ENCODE measurements at regions not wholly inside any gene's neighbourhood (a gene's known extent, or its start where the extent isn't known, plus 50 kb on each side); places are given as distances from the start of the nearest gene placed in this dataset.
"Not testable (repeated sequence)": the region's sequence is repeated elsewhere in the genome, so short reads cannot be mapped to it uniquely, and the experiment has no call there.

DNA sequence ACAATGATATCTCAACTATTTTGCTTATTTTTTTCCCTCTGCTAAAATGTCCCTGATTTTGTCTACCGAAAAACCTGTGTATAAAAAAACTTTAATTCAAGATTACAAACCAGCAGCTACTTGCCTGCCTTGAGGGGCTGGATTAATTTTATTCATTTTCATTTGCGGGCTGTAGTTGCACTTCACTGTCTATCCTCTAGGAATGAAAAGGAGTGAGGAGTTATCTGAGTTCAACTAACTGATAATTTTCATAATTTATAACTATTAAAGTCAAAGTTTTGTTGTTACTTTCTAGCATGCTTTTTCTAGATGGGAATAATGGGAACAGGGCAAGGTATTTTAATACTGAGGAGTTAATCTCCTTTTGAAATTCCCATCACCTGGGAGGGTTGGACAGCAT, 50.3 kb upstream of the AGTPBP1 start:
- in situ Hi-C loops (cut with HindIII; ENCODE audit: low sequenced_read_pairs); DNase-seq (ENCODE audit: low read depth, low spot score); H3K4me3 ChIP-seq (ENCODE audit: low read depth, low read length): not testable (repeated sequence)

DNA sequence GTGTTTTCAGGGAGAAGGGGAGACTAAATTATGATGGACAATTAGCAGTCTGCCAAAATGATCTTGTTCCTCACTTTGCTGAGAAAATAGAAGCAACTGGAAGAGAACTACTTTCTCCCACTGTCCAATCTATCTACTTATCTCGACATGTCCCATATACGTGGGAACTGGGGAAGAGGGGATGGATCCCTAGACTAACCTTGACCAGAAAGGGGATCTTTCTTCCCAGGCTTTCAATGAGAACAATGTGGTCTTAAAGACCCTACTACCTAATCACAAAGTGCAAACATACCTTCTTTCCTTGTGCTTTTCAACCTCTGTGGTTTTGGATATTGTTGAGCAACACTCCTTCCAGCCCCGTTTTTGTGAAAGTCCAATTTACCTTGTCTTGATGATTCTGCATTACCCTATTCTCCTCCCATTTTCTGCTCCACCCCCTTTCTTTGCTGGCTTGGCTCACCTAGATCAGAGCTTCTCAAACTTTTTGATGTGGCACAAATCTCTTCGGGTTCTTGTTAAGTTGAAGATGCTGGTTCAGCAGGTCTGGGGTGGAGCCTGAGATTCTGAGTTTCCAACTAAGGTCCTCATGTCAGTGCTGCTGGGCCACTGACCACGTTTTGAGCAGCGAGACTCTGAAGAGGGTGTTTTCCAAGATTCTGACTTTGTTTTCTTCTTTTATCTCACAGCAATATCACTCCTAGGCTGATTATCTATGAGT, 61.4 kb upstream of the AGTPBP1 start:
- DNase-seq (ENCODE audit: low read depth, low spot score); H3K4me3 ChIP-seq (ENCODE audit: low read depth, low read length); in situ Hi-C loops (cut with HindIII; ENCODE audit: low sequenced_read_pairs): not testable (repeated sequence)

GRCh38 chr9:85804847-85805133, 63.0 kb upstream of the AGTPBP1 start:
- in situ Hi-C loops (cut with HindIII; ENCODE audit: low sequenced_read_pairs); DNase-seq (ENCODE audit: low read depth, low spot score): not testable (repeated sequence)
- H3K4me3 ChIP-seq (ENCODE audit: low read depth, low read length) = peak overlapping the region; percentile 55

DNA sequence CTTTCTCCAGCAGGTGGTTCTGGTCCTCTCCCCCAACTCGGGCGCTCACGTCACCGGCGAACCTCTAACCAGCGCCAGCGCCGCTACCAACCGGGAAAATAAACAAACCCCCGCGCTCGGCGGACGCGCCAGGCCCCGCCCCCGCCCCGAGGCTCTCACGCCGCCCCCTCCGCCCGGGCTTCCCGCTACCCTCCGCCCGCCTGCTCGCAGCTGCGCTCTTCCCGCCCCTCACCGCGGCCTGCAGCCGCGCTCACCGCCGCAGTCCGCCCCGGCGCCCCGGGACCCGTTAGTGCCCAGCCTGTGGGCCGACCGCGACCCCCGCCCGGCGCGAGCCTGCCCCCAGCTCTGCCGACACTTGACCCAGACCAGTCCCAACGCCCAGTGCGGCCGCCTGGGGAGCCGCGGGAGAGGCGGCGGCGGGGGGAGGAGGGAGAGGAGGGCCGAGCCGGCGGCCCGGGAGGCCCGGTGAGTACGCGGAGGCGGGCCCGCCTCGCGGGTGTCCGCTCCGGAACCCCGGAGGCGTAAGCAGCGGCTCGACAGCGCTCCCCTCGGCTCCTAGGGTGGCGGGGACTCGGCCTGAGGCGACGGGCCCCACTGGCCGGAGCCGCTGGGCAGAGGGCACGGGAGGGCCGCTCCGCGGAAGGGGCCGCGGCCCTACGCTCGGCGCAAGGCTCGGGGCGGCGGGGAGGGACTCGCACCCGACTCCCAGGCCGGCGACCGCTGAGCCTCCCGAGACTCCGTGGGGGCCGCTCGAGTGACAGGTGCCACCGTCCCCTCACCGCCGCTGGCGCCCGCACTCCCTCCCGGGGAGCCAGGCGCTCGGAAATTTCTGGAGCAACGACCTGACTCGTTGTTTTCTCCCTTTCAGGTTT, 63.6 kb upstream of the AGTPBP1 start:
- H3K4me3 ChIP-seq (ENCODE audit: low read depth, low read length) = peak overlapping the region; percentile 55
- in situ Hi-C loops (cut with HindIII; ENCODE audit: low sequenced_read_pairs) = not testable (repeated sequence)
- DNase-seq (ENCODE audit: low read depth, low spot score) = peak; percentile 63

DNA sequence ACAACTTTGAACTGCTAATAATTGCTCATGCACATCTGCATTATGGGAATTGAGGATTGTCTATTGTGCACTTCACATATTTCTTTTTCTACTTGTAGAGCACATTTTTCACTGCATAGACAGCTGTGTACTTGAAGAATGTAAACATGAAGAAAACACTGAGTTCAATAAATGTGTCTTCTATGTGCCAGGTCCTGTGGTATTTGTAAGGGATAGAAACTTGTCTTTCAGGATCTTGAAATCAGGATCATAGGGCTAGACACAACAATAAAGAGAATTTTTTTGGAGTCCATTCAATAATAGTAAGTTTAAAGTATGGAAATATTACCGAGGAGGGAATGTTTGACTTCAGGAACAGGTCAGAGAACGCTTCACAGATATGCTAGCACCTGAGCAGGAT, 66.6 kb upstream of the AGTPBP1 start:
- DNase-seq (ENCODE audit: low read depth, low spot score); in situ Hi-C loops (cut with HindIII; ENCODE audit: low sequenced_read_pairs); H3K4me3 ChIP-seq (ENCODE audit: low read depth, low read length): not testable (repeated sequence)

- in situ Hi-C loops (cut with HindIII; ENCODE audit: low sequenced_read_pairs); DNase-seq (ENCODE audit: low read depth, low spot score); H3K4me3 ChIP-seq (ENCODE audit: low read depth, low read length): not testable (repeated sequence)
Measured at GRCh38 chr9:85813388-85813787, 71.6 kb upstream of the AGTPBP1 start.

DNA sequence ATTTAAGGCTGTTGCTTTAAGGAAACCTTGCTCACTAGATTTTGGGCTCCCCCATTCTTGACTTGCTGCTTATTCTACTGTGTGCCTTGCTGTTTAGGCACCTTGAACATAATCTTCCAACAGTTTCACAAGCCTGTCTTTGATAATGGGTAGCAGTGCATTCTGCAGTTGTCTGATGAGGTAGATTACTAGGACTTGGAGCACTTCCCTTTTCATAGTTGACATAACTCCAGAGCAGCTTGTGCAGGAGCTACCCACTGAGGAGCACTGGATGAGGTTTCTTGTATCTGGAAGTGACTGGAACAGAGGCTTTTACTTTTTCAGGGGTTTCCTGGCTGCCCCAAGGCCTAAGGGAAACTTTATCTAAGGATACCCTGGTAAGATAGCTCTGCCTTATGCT, 73.0 kb upstream of the AGTPBP1 start:
- in situ Hi-C loops (cut with HindIII; ENCODE audit: low sequenced_read_pairs); DNase-seq (ENCODE audit: low read depth, low spot score); H3K4me3 ChIP-seq (ENCODE audit: low read depth, low read length): not testable (repeated sequence)

GRCh38 chr9:85818971-85819370, 77.2 kb upstream of the AGTPBP1 start:
- peak; percentile 29 for DNase-seq (ENCODE audit: low read depth, low spot score)
- peak; percentile 27 for TF ChIP-seq CTCF (IDR thresholded peaks at IDR 0.05; ENCODE audit: low read depth, low read length)
- in situ Hi-C loops (cut with HindIII; ENCODE audit: low sequenced_read_pairs); H3K4me3 ChIP-seq (ENCODE audit: low read depth, low read length): not testable (repeated sequence)

DNA sequence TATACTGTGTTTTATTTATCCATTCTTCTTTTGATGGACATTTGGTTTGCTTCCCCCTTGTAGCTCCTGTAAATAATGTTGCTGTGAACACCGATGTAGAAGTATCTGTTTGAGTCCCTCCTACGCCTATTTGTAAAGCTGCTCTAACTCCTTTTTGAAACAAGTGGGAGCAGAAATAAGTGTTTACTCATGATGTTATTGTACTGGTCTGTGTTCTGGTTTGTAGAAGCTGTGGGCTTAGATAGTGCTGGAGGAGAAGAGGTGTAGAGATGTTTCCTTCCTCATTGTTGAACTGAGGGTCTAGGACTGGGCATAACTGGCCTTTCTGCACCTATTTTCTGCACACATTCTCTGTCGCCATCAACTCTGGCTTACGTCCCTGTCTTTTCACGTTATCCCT, 78.8 kb upstream of the AGTPBP1 start:
- DNase-seq (ENCODE audit: low read depth, low spot score); in situ Hi-C loops (cut with HindIII; ENCODE audit: low sequenced_read_pairs); H3K4me3 ChIP-seq (ENCODE audit: low read depth, low read length): not testable (repeated sequence)

- DNase-seq (ENCODE audit: low read depth, low spot score) = not testable (repeated sequence)
Measured at GRCh38 chr9:85824949-85825348, 83.2 kb upstream of the AGTPBP1 start.

GRCh38 chr9:85834591-85834990, 92.8 kb upstream of the AGTPBP1 start:
- H3K4me3 ChIP-seq (ENCODE audit: low read depth, low read length); DNase-seq (ENCODE audit: low read depth, low spot score); in situ Hi-C loops (cut with HindIII; ENCODE audit: low sequenced_read_pairs): not testable (repeated sequence)

More at GRCh38 chr9:85824949-85825348, 83.2 kb upstream of the AGTPBP1 start:
- TF ChIP-seq CTCF (IDR thresholded peaks at IDR 0.05; ENCODE audit: low read depth, low read length) = peak; percentile 49
- H3K4me3 ChIP-seq (ENCODE audit: low read depth, low read length); in situ Hi-C loops (cut with HindIII; ENCODE audit: low sequenced_read_pairs): not testable (repeated sequence)

DNA sequence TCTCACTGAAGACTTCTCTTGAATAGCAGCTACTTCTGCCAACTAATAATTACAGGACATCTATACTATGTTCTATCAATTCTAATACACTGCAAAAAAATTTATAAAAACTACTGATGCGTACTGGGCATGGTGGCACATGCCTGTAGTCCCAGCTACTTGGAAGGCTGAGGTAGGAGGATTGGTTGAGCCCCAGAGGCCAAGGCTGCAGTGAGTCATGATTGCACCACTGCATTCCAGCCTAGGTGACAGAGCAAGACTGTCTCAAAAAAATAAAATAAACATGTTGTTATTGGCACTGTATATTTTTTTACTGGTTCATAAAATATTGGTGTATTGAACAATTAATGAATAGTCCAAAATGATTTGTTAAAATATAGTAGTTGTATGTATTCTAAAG, 97.0 kb upstream of the NAA35 start:
- DNase-seq (ENCODE audit: low read depth, low spot score); in situ Hi-C loops (cut with HindIII; ENCODE audit: low sequenced_read_pairs): not testable (repeated sequence)

DNA sequence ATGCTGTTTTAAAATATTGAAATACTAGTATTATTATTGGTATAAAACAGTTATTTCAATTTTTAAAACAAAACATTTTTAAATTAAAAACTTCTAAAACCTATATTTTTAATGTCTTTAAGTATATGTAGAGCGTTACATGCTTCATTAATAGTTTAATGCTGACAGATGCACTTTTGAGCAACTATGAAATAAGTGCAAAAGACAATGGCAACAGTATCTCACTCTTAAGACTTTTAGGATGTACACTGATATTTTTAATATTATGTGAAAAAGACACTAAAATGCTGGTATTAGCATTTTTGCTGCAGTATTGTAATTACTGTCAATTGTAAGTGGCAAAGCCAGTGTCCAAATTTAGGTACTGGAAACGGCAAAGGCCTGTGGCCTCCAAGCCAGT, 93.2 kb upstream of the NAA35 start:
- in situ Hi-C loops (cut with HindIII; ENCODE audit: low sequenced_read_pairs); DNase-seq (ENCODE audit: low read depth, low spot score): not testable (repeated sequence)

More for the DNA sequence above, 97.0 kb upstream of the NAA35 start:
- not testable (repeated sequence) for H3K4me3 ChIP-seq (ENCODE audit: low read depth, low read length)

More for the DNA sequence above, 93.2 kb upstream of the NAA35 start:
- H3K4me3 ChIP-seq (ENCODE audit: low read depth, low read length) = not testable (repeated sequence)
